GM18508 (cell line): ENCODE measurements at regions not wholly inside any gene's neighbourhood (a gene's known extent, or its start where the extent isn't known, plus 50 kb on each side); places are given as distances from the start of the nearest gene placed in this dataset.
A peak's percentile ranks its signal among the peaks of the same experiment; 100 is the strongest.

ENCODE experiments used
- ATAC-seq: cut with Tn5 transposase; IDR thresholded peaks from one replicate; pipeline ENCODE4 v1.9.1; 2021; ENCODE audit warnings: moderate number of reproducible peaks; ENCODE audit not compliant: insufficient read depth, unreplicated experiment

- no peak for ATAC-seq
Observed at GRCh38 chr12:40551466-40551865, 140.8 kb upstream of the CNTN1 start.

GRCh38 chr12:40552868-40553267 lies 139.4 kb upstream of the CNTN1 start:
- no peak for ATAC-seq

DNA sequence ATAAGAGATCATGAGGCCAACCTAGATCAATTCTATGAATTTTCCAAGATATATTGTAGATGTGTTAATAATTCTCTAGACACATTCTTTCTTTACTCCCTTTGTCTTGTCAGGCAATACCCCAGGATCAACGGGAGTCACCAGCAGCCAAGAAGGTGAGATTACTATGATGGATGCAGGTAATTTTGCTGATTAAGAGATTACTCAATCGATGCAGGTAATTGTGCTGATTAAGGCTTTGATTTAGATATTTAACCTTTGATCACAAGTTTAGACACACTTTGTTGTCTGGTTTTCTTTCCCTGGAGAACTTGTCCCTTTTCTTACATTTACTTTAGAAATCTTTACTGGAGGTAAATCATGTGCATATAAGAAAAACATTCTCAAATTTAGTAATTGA lies 134.3 kb upstream of the CNTN1 start:
- no peak for ATAC-seq

GRCh38 chr12:40559865-40560264 lies 132.4 kb upstream of the CNTN1 start:
- no peak for ATAC-seq

GRCh38 chr12:40560848-40561247 lies 131.4 kb upstream of the CNTN1 start:
- no peak for ATAC-seq

GRCh38 chr12:40561395-40561966 lies 130.8 kb upstream of the CNTN1 start:
- ATAC-seq, result peak; percentile 40

DNA sequence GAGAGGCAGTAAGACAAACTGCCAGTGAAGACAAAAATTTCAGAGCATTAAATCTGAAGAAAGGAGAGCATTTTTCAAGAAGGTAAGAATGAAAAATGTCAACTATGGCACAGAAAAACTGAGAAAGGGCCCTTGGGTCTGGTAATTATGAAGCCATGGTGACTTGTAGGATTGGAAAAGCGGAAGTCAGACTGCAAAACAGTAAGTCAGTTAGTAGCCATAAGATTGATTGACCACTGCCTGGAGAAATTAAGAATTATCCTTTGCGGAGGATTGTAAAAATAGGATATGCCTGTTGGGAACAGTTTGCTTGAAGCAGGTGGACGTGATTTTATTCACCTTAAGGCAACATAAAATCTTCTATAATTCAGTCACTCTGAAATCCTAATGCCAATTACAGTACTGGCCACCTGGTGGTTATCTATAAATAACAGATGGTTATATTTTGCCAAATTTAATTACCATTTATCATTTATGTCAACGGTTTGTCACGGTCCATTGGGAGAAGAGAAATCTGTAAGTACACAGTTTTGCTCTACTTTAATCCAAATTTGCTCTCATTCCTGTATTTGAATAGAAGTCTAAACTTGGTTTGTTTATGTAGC lies 127.1 kb upstream of the CNTN1 start:
- ATAC-seq, result no peak

GRCh38 chr12:40566271-40566670 lies 126.0 kb upstream of the CNTN1 start:
- no peak for ATAC-seq

DNA sequence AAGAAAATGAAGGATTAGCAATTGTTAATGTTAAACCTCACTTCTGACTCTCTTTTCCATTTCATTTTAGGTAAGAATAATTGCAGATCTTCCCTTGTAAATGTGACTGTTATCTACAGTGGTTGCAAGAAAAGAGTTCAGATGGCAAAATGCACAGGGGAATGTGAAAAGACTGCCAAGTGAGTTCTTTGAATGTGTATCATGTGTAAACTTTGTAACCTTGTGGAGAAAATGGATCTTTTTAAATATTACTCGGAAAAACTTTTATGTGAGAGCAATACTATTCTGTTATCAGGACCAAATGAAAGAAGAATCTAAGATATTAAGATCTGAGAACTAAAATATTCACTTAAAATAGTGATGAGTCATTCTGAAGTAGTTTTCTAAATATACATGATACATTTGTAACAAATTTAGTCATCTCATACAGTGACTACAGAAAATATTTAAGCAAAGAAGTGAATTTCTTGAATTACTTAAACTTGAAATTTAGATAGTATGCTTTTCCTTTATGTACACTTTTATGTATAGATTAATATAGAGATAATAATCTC lies 122.5 kb upstream of the CNTN1 start:
- no peak for ATAC-seq

- ATAC-seq, result no peak
Observed at GRCh38 chr12:40573024-40573423, 119.2 kb upstream of the CNTN1 start.

DNA sequence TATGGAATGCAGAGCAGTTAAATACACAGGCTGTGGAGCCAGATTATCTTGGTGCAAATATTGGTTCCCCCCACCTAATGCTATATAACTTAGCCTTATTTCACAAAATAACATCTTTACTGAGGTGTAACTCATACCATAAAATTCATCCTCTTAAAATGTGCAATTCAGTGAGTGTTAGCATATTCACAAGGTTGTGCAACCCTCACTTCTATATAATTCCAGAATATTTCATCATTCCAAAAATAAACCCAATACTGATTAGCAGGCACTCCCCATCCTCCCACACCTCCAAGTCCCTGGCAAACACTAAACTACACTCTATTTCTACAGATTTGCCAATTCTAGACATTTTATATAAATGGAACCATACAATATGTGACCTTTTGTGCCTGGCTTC lies 116.3 kb upstream of the CNTN1 start:
- no peak for ATAC-seq

DNA sequence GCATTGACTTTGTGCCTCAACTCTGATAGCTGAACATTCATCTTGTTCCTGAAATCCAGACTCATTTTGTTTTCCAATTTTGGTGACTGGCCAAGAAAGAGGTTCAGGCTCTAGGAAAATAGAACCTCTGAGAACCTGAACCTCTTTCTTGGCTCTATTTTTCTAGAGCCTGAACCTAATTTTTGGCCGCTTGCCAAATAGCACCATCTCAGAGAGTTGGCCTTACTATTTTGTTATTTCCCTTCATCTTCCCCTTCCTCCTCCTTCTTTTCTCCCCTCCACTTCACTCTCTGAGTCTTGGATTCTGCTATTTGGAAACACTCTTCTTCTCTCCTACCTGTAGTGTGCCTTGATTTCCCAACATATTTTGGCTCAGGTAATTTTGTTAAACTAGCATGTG lies 114.4 kb upstream of the CNTN1 start:
- ATAC-seq, result no peak

- ATAC-seq, result no peak
Observed at GRCh38 chr12:40579687-40580086, 112.6 kb upstream of the CNTN1 start.

DNA sequence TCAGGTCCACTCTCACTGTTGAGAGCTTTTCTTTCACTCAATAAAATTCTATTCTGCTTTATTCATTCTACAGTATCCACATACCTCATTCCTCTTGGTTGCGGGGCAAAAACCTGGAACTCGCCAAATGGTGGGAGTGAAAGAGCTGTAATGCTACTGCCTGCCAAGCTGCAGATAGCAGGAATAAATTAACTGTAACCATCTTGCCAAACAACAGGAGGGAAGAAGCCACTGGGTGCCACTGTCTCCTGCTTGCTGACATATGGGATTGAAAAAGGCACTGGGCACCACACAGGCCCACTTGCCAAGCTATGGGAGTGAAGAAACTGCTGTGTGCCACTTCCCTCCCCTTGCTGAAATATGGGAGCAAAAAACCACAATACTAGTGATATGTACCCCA lies 111.9 kb upstream of the CNTN1 start:
- no peak for ATAC-seq

DNA sequence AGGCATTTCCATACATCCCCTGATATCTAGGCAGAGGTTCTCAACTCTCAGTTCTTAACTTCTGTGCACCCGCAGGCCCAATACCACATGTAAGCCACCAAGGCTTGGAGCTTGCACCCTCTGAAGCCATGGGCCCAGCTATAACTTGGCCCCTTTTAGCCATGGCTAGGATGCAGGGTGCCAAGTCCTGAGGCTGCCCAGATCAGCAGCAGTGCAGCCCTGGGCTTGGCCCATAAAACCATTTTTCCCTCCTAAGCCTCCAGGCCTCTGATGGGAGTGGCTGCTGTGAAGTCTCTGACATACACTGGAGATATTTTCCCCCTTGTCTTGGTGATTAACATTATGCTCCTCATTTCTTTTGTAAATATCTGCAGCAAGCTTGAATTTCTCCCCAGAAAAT lies 110.3 kb upstream of the CNTN1 start:
- no peak for ATAC-seq

DNA sequence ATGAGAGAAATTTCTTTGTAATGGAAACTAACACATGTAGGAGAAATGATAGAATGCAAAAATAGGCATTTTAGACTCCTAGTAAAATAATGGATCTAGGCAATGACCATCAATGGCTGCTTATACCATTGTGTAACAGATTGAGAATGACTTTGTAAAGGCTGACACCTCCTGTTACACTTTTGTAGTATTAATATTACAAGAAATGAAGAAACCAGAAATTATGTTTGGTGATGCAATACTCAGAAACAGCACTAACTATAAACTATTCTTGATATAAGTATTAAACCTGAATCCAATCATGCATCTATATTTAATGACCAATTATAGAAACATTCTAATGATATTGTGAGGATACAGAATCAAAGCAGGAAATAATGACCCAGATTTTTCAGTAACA lies 108.5 kb upstream of the CNTN1 start:
- no peak for ATAC-seq

GRCh38 chr12:40584763-40585162 lies 107.5 kb upstream of the CNTN1 start:
- ATAC-seq, result no peak

GRCh38 chr12:40586823-40587222 lies 105.4 kb upstream of the CNTN1 start:
- ATAC-seq, result no peak

GRCh38 chr12:40587421-40587820 lies 104.8 kb upstream of the CNTN1 start:
- ATAC-seq, result no peak

GRCh38 chr12:40587970-40588369 lies 104.3 kb upstream of the CNTN1 start:
- ATAC-seq, result no peak

GRCh38 chr12:40597133-40597532 lies 95.1 kb upstream of the CNTN1 start:
- ATAC-seq, result no peak

GRCh38 chr12:40598073-40598472 lies 94.2 kb upstream of the CNTN1 start:
- ATAC-seq, result no peak
